Neutrophil (primary cell): ENCODE measurements at regions not wholly inside any gene's neighbourhood (a gene's known extent, or its start where the extent isn't known, plus 50 kb on each side); places are given as distances from the start of the nearest gene placed in this dataset.

ENCODE experiments used
- H3K27ac ChIP-seq: fragments of 200-600 bp; sonication (generic); 2 replicates; pipeline ENCODE4 v1.5.1; 2016; ENCODE audit warnings: mild to moderate bottlenecking, moderate library complexity
- H3K27me3 ChIP-seq: fragments of 200-600 bp; sonication (generic); 2 replicates; pipeline ENCODE4 v1.6.0; 2016; ENCODE audit warnings: mild to moderate bottlenecking
- H3K36me3 ChIP-seq: fragments of 200-600 bp; sonication (generic); 2 replicates; pipeline ENCODE4 v1.5.1; 2017
- H3K4me1 ChIP-seq, 2 experiments: fragments of 200-600 bp in 1 of 2; sonication (generic) in 1 of 2; 1 replicate in 1 of 2; 2 replicates in 1 of 2; pipeline versions ENCODE4 v1.5.1 to v1.6.1; 2013 to 2016; ENCODE audit warnings: low read depth in 1 of 2, low read length in 1 of 2, mild to moderate bottlenecking in 1 of 2, moderate library complexity in 1 of 2; ENCODE audit not compliant: control insufficient read depth in 1 of 2, insufficient read depth in 1 of 2
- H3K4me3 ChIP-seq, 2 experiments: fragments of 200-600 bp in 1 of 2; sonication (generic) in 1 of 2; 1 replicate in 1 of 2; 2 replicates in 1 of 2; pipeline ENCODE4 v1.5.1; 2013 to 2016; ENCODE audit warnings: low read depth in 1 of 2, low read length in 1 of 2, mild to moderate bottlenecking in 1 of 2, moderate library complexity in 1 of 2
- H3K9me3 ChIP-seq: fragments of 200-600 bp; sonication (generic); 2 replicates; pipeline ENCODE4 v1.5.1; 2016
- CTCF ChIP-seq: fragments of 200-600 bp; sonication (generic); IDR thresholded peaks from 2 replicates; pipeline ENCODE4 v1.5.1; 2016; ENCODE audit warnings: antibody characterized with exemption

GRCh38 chr6:14743474-14744211 is 502.2 kb upstream of the JARID2 start:
- TF ChIP-seq CTCF, result no peak
- H3K9me3 ChIP-seq, result no peaks in the 10 kb centered on the region
- peak overlapping the region; percentile 97 for H3K27ac ChIP-seq
- H3K27me3 ChIP-seq, result no peaks in the 10 kb centered on the region
- no peaks in the 10 kb centered on the region for H3K36me3 ChIP-seq
- H3K4me3 ChIP-seq, result peak overlapping the region in 1 of 2 experiments; percentile 12
- peaks cover 30 to 36% of the 10 kb centered on the region in 2 experiments for H3K4me1 ChIP-seq

GRCh38 chr6:14744212-14744556 is 501.7 kb upstream of the JARID2 start:
- no peak for TF ChIP-seq CTCF

DNA sequence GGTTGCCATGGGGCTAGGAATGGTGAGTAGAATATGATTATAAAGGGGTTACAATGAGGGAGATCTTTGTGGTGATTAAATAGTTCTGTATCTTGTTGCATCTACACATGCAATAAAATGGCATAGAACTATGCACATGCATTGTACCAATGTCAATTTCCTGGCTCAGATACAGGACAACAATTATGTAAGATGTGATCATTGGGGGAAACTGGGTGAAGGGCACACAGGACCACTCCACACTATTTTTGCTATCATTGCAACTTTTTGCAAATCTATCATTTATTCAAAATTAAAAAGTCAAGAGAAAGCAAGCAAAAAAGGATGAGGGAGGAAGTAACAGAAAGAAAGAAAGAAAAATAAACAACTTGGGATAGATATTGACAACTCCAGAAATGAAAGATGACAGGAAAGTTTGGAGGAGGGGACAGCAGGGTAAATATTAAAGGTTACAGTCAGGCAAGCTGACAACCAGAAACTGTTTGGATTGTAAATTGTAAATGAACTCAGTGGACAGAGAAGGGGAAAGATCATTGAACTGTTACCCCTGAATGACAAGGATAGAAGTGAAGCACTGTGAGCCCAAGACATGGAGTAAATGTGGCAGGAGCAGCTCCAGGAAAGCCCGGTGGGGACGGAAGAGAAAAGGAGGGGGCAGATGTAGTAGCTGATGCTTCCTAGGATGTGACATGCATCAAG is 499.6 kb upstream of the JARID2 start:
- Histone ChIP-seq H3K9me3 (no peaks in the 10 kb centered on the region), H3K27ac (peak overlapping the region; percentile 29), H3K36me3 (no peaks in the 10 kb centered on the region), H3K4me1 (peaks cover 19 to 21% of the 10 kb centered on the region in 2 experiments), H3K27me3 (no peaks in the 10 kb centered on the region), H3K4me3 (no peak overlapping the region)
- no peak for TF ChIP-seq CTCF

More at GRCh38 chr6:14744212-14744556, 501.7 kb upstream of the JARID2 start:
- H3K9me3 ChIP-seq, result no peaks in the 10 kb centered on the region
- H3K36me3 ChIP-seq, result no peaks in the 10 kb centered on the region
- H3K27ac ChIP-seq, result peak overlapping the region; percentile 97
- peaks cover 25 to 30% of the 10 kb centered on the region in 2 experiments for H3K4me1 ChIP-seq
- H3K27me3 ChIP-seq, result no peaks in the 10 kb centered on the region
- H3K4me3 ChIP-seq, result no peak overlapping the region

DNA sequence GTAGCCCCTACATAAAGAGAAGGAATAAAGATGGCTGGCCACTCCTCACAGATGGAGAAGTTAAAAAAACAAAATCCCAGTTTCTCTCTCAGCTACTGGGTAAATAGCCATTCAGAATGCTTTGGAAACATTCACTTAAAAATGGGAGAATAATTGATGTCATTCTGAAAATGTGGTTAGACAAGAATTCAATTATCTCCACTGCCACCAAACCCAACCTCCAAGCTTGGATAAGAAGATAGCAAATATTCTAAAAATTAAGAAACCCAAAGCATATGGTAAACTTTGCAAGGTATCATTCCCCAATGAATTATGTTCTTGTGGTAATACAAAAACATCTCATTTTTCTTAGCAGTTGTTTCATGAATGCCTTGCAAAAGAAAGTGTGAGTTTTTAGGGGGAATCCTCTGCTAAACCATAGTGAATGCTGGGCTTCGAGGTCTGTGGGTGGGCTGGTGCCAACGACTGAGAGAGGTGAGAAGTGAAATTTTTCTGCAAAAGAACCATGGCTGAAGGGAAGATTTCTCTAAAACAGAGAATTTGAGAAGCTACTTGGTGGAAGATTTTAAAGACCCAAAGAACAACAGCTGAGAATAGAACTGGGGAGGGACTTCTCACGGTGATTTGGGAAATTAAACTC is 497.9 kb upstream of the JARID2 start:
- no peaks in the 10 kb centered on the region for H3K27me3 ChIP-seq
- H3K27ac ChIP-seq, result peak overlapping the region; percentile 2
- no peak overlapping the region for H3K4me3 ChIP-seq
- no peaks in the 10 kb centered on the region for H3K36me3 ChIP-seq
- no peaks in the 10 kb centered on the region for H3K9me3 ChIP-seq
- peaks cover 13 to 15% of the 10 kb centered on the region in 2 experiments for H3K4me1 ChIP-seq
- no peak for TF ChIP-seq CTCF

- H3K27me3 ChIP-seq, result no peaks in the 10 kb centered on the region
- H3K4me1 ChIP-seq, result peaks cover 6 to 8% of the 10 kb centered on the region in 2 experiments
- H3K27ac ChIP-seq, result no peak overlapping the region
- H3K36me3 ChIP-seq, result no peaks in the 10 kb centered on the region
- no peaks in the 10 kb centered on the region for H3K9me3 ChIP-seq
- no peak overlapping the region for H3K4me3 ChIP-seq
- TF ChIP-seq CTCF, result no peak
Observed at GRCh38 chr6:14748679-14749078, 497.2 kb upstream of the JARID2 start.
